ENCODE measurements at regions not wholly inside any gene's neighbourhood (a gene's known extent, or its start where the extent isn't known, plus 50 kb on each side); places are given as distances from the start of the nearest gene placed in this dataset.

GRCh38 chr2:226410247-226410835, 389.3 kb downstream of the IRS1 start:
- DNase-seq (ENCODE audit: extremely low read depth, low read depth), result no peak

GRCh38 chr2:226409134-226409533, 390.5 kb downstream of the IRS1 start:
- DNase-seq (ENCODE audit: extremely low read depth, low read depth), result no peak

GRCh38 chr2:226408141-226408540, 391.5 kb downstream of the IRS1 start:
- no peak for DNase-seq (ENCODE audit: extremely low read depth, low read depth)

- no peak for DNase-seq (ENCODE audit: extremely low read depth, low read depth)
These were observed 392.5 kb downstream of the IRS1 start for GRCh38 chr2:226407135-226407534.

GRCh38 chr2:226405465-226405864, 394.2 kb downstream of the IRS1 start:
- no peak for DNase-seq (ENCODE audit: extremely low read depth, low read depth)

- no peak for DNase-seq (ENCODE audit: extremely low read depth, low read depth)
These were observed 396.3 kb downstream of the IRS1 start for GRCh38 chr2:226403369-226403768.

GRCh38 chr2:226399006-226399405, 400.6 kb downstream of the IRS1 start:
- no peak for DNase-seq (ENCODE audit: extremely low read depth, low read depth)

GRCh38 chr2:226398580-226398979, 401.0 kb downstream of the IRS1 start:
- no peak for DNase-seq (ENCODE audit: extremely low read depth, low read depth)

- DNase-seq (ENCODE audit: extremely low read depth, low read depth), result no peak
These were observed 403.1 kb downstream of the IRS1 start for GRCh38 chr2:226396541-226396940.

- no peak for DNase-seq (ENCODE audit: extremely low read depth, low read depth)
These were observed 412.1 kb downstream of the IRS1 start for GRCh38 chr2:226387499-226387942.

- no peak for DNase-seq (ENCODE audit: extremely low read depth, low read depth)
These were observed 416.2 kb downstream of the IRS1 start for GRCh38 chr2:226383461-226383860.

- DNase-seq (ENCODE audit: extremely low read depth, low read depth), result no peak
These were observed 418.9 kb downstream of the IRS1 start for GRCh38 chr2:226380679-226381078.

GRCh38 chr2:226378753-226379705, 420.6 kb downstream of the IRS1 start:
- DNase-seq (ENCODE audit: extremely low read depth, low read depth), result no peak

- no peak for DNase-seq (ENCODE audit: extremely low read depth, low read depth)
These were observed 423.0 kb downstream of the IRS1 start for GRCh38 chr2:226376516-226377180.

- no peak for DNase-seq (ENCODE audit: extremely low read depth, low read depth)
These were observed 432.7 kb downstream of the IRS1 start for GRCh38 chr2:226366920-226367319.

GRCh38 chr2:226364217-226364616, 435.4 kb downstream of the IRS1 start:
- no peak for DNase-seq (ENCODE audit: extremely low read depth, low read depth)

- no peak for DNase-seq (ENCODE audit: extremely low read depth, low read depth)
These were observed 436.6 kb downstream of the IRS1 start for GRCh38 chr2:226362980-226363379.

GRCh38 chr2:226360658-226361057, 439.0 kb downstream of the IRS1 start:
- DNase-seq (ENCODE audit: extremely low read depth, low read depth), result no peak

GRCh38 chr2:226358688-226359087, 440.9 kb downstream of the IRS1 start:
- no peak for DNase-seq (ENCODE audit: extremely low read depth, low read depth)

GRCh38 chr2:226357816-226358215, 441.8 kb downstream of the IRS1 start:
- DNase-seq (ENCODE audit: extremely low read depth, low read depth), result no peak

GRCh38 chr2:226355600-226355999, 444.0 kb downstream of the IRS1 start:
- no peak for DNase-seq (ENCODE audit: extremely low read depth, low read depth)
